ENCODE measurements at regions not wholly inside any gene's neighbourhood (a gene's known extent, or its start where the extent isn't known, plus 50 kb on each side); places are given as distances from the start of the nearest gene placed in this dataset.

DNA sequence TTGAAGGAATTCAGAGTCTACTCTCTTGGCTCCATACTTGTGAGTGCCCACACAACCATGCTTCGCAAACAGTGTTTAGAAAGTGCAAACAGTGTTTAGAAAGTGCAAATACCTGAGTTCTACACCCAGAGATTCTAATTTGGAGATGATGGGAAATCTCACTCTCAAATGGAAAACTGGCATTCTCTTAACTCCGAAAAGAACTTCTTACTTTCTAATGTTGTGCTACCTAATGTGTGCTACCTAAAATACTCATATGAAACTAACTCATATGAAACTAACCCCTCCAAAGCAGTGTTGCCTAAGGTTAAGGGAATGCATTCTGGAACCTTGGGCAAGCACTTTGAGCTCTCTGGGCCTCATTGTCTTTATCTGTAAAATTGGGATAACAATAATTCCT is 55.5 kb upstream of the ZNF366 start:
- H3K79me2 ChIP-seq (ENCODE audit: low read length) = no peaks in the 10 kb centered on the region
- no peak overlapping the region for H2AFZ ChIP-seq (ENCODE audit: low read length)
- H3K4me1 ChIP-seq (ENCODE audit: low read length) = no peaks in the 10 kb centered on the region
- H3K9ac ChIP-seq (ENCODE audit: low read length) = no peak overlapping the region
- no peak overlapping the region for H3K4me2 ChIP-seq (ENCODE audit: low read depth, low read length, poor library complexity, severe bottlenecking)
- no peaks in the 10 kb centered on the region for H3K9me3 ChIP-seq (ENCODE audit: low read length)
- no peaks in the 10 kb centered on the region for H3K36me3 ChIP-seq (ENCODE audit: insufficient read depth, low read length)
- H3K4me3 ChIP-seq (ENCODE audit: low read length) = no peak overlapping the region
- H3K9me2 ChIP-seq (replicated peaks; ENCODE audit: insufficient read depth, low read length) = no peaks in the 10 kb centered on the region
- H4K20me1 ChIP-seq (ENCODE audit: insufficient read depth, low read depth, low read length) = no peaks in the 10 kb centered on the region
- no peaks in the 10 kb centered on the region for H3K27me3 ChIP-seq (ENCODE audit: low read length)
- DNase-seq = no peak
- H3K27ac ChIP-seq (ENCODE audit: low read length) = no peak overlapping the region

DNA sequence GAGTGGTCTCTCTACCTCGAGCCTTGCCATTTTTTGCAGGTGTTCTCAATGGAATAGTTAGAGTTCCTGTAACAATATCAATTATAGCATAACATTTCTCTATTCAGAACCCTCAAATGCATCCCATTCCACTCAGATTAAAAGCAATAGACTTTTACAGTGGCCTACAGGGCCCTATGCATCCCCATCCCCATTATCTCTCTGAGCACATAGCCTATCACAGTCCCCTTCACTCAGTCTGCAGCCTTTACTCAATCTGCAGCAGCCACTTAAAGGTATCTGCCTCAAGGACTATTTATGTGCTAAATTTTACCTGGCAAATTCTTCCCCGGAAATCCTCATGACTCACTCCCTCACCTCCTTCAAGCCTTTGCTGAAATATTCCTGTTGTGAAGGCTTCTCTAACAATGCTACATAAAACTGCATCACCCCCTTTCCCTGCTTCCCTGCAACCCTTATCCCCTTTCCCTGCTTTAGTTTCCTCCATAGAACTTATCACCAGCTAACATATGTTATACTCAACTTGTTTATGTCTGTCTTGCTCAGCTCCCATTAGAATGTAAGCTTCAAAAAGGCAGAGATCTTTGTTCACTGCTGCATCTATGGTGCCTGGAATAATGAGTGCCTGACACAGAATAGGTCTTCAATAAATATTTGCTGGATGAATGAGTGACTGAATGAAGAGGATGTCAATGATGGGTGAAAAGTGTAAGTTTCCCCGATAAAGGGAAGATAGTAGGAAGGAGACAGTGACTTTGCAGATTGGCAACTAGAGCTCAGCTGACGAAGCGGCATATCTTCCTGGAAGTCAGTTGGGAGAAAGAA is 54.1 kb upstream of the ZNF366 start:
- no peaks in the 10 kb centered on the region for H3K9me2 ChIP-seq (replicated peaks; ENCODE audit: insufficient read depth, low read length)
- H3K27ac ChIP-seq (ENCODE audit: low read length) = no peak overlapping the region
- H3K36me3 ChIP-seq (ENCODE audit: insufficient read depth, low read length) = no peaks in the 10 kb centered on the region
- no peaks in the 10 kb centered on the region for H3K9me3 ChIP-seq (ENCODE audit: low read length)
- no peak overlapping the region for H3K4me3 ChIP-seq (ENCODE audit: low read length)
- H4K20me1 ChIP-seq (ENCODE audit: insufficient read depth, low read depth, low read length) = no peaks in the 10 kb centered on the region
- H3K79me2 ChIP-seq (ENCODE audit: low read length) = no peaks in the 10 kb centered on the region
- H3K4me2 ChIP-seq (ENCODE audit: low read depth, low read length, poor library complexity, severe bottlenecking) = no peak overlapping the region
- no peaks in the 10 kb centered on the region for H3K4me1 ChIP-seq (ENCODE audit: low read length)
- H3K9ac ChIP-seq (ENCODE audit: low read length) = no peak overlapping the region
- H3K27me3 ChIP-seq (ENCODE audit: low read length) = no peaks in the 10 kb centered on the region
- H2AFZ ChIP-seq (ENCODE audit: low read length) = no peak overlapping the region
- no peak for DNase-seq

DNA sequence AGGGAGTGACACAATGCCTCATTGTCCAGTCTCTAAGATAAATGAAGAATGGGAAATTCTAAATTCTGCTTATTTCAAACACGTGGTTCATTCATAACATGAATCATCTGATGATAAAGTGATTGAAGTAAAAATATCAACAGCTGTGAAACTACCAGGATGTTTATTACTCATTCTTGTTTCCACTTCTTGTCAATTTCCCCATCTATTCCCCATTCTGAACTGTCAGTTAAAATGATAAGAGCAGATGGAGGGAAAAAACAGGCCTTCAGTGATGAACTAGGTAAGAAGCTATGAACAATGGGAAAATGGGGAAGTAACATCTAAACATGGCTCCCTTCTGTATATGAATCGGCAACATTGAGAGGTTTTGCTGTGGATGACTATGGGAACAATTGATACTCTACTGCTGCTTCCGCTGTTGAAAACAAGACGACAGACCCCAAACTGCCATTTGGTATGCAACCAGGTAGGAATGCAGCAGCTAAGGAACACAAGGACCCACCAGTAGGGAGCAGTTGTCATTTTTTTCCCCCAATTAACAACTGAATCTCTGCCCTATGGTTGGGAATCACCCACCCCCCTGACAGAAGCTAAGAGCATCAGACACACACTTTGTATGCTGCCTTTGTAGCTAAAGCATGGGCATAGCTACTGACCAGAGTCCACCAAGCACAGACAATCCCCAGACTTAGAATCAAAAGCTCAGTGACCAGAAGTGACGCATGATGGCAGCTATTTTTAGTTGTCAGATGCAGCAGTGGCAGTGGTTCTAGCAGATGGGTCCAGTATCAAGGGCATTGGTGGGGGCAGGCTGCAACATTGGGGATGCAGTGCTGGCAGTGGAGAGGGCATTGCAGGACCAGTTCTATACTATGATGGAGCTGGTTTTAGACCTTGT is 52.9 kb upstream of the ZNF366 start:
- Histone ChIP-seq H4K20me1 (ENCODE audit: insufficient read depth, low read depth, low read length) (no peaks in the 10 kb centered on the region), H3K4me3 (ENCODE audit: low read length) (no peak overlapping the region), H3K79me2 (ENCODE audit: low read length) (no peaks in the 10 kb centered on the region), H3K27ac (ENCODE audit: low read length) (no peak overlapping the region), H3K4me1 (ENCODE audit: low read length) (no peaks in the 10 kb centered on the region), H3K9me3 (ENCODE audit: low read length) (no peaks in the 10 kb centered on the region), H3K9ac (ENCODE audit: low read length) (no peak overlapping the region), H3K9me2 (replicated peaks; ENCODE audit: insufficient read depth, low read length) (no peaks in the 10 kb centered on the region), H3K4me2 (ENCODE audit: low read depth, low read length, poor library complexity, severe bottlenecking) (no peak overlapping the region), H3K36me3 (ENCODE audit: insufficient read depth, low read length) (no peaks in the 10 kb centered on the region), H3K27me3 (ENCODE audit: low read length) (no peaks in the 10 kb centered on the region), H2AFZ (ENCODE audit: low read length) (no peak overlapping the region)
- DNase-seq = no peak

DNA sequence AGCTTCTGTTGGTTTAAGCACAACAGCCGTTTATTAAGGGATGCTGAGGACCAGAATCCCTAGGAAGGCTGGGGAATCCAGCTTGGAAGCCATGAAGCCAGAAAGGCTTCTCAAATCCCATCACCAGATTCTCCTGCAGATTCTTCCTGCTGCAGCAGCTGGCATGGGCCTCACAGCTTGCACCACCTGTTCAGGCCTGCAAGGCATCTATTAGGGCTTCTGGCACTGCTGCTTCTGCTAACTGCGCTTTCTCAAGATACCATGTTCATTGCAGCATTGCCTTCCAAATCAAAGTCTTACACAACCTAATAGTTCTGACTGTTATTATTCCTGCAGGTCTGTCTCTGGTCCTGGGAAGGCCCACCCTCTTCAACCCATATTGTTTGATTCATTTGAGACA is 51.2 kb upstream of the ZNF366 start:
- H3K9ac ChIP-seq (ENCODE audit: low read length) = no peak overlapping the region
- H3K27me3 ChIP-seq (ENCODE audit: low read length) = no peaks in the 10 kb centered on the region
- H3K9me3 ChIP-seq (ENCODE audit: low read length) = no peaks in the 10 kb centered on the region
- no peaks in the 10 kb centered on the region for H4K20me1 ChIP-seq (ENCODE audit: insufficient read depth, low read depth, low read length)
- no peak overlapping the region for H3K27ac ChIP-seq (ENCODE audit: low read length)
- no peaks in the 10 kb centered on the region for H3K79me2 ChIP-seq (ENCODE audit: low read length)
- H3K4me2 ChIP-seq (ENCODE audit: low read depth, low read length, poor library complexity, severe bottlenecking) = no peak overlapping the region
- no peaks in the 10 kb centered on the region for H3K9me2 ChIP-seq (replicated peaks; ENCODE audit: insufficient read depth, low read length)
- H3K4me3 ChIP-seq (ENCODE audit: low read length) = no peak overlapping the region
- H2AFZ ChIP-seq (ENCODE audit: low read length) = no peak overlapping the region
- H3K4me1 ChIP-seq (ENCODE audit: low read length) = no peaks in the 10 kb centered on the region
- DNase-seq = no peak
- H3K36me3 ChIP-seq (ENCODE audit: insufficient read depth, low read length) = no peaks in the 10 kb centered on the region

DNA sequence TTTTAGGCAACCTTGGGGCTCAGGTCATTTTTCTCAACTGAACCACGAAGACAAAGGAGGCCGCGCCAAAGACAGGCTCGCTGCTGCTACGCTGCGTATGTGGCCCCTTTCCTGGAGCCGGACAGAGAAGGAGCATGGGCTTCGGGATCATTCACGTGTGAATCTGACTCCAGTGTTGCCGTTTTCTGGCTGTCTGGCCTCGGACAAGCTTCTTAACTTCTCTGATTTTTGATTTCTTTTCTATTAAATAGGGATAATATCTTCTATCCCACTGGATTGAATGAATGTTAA is 50.8 kb upstream of the ZNF366 start:
- Histone ChIP-seq H3K9me3 (ENCODE audit: low read length) (no peaks in the 10 kb centered on the region), H3K9me2 (replicated peaks; ENCODE audit: insufficient read depth, low read length) (no peaks in the 10 kb centered on the region), H3K9ac (ENCODE audit: low read length) (no peak overlapping the region), H3K27ac (ENCODE audit: low read length) (no peak overlapping the region), H3K4me3 (ENCODE audit: low read length) (no peak overlapping the region), H4K20me1 (ENCODE audit: insufficient read depth, low read depth, low read length) (no peaks in the 10 kb centered on the region), H2AFZ (ENCODE audit: low read length) (no peak overlapping the region), H3K36me3 (ENCODE audit: insufficient read depth, low read length) (no peaks in the 10 kb centered on the region), H3K4me2 (ENCODE audit: low read depth, low read length, poor library complexity, severe bottlenecking) (no peak overlapping the region), H3K4me1 (ENCODE audit: low read length) (no peaks in the 10 kb centered on the region), H3K27me3 (ENCODE audit: low read length) (no peaks in the 10 kb centered on the region), H3K79me2 (ENCODE audit: low read length) (no peaks in the 10 kb centered on the region)
- DNase-seq = no peak

DNA sequence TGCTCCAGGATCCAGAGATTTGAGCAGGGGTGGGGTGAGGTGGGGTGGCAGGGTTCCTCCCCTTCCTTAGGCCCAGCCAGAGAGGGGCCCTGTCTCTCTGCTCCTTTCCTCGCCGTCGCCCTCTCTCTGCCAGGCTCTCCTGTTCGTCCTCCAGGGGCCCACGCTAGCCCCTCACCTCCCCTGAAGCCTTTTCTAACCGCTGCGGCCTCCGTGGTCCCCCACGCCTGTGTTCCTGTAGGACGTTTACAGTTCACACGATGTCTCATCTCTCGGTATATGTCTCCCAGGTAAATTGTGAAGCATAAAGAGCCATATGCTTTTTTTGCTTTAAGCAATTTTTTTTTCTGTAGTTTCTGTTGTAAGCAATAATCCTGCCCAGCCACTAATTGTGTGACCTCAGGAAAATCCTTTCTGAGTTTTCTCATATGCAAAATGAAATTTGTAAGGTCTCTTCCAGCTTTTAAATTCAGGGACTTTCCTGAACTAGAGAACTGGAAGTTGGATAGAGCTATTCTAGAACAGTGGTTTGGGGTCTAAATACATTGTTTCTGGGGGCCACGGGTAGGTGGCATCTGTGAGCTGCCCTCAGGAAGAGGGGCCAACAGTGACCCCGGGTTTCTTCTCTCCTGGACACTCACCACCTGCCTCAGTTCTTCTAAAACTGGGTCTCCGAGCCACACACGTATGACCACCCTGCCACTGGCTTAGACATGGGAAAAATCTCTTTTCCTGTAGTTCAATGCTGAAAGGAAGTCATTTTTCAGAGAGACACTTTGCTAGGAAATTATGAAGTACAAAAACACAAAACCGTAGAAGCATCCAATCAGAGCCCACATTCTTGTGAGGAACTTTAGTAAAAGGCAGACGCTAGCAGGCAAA is 50.2 kb upstream of the ZNF366 start:
- H3K79me2 ChIP-seq (ENCODE audit: low read length) = no peaks in the 10 kb centered on the region
- no peaks in the 10 kb centered on the region for H3K9me3 ChIP-seq (ENCODE audit: low read length)
- no peaks in the 10 kb centered on the region for H3K9me2 ChIP-seq (replicated peaks; ENCODE audit: insufficient read depth, low read length)
- H3K4me1 ChIP-seq (ENCODE audit: low read length) = no peaks in the 10 kb centered on the region
- no peak overlapping the region for H3K4me3 ChIP-seq (ENCODE audit: low read length)
- no peak overlapping the region for H3K27ac ChIP-seq (ENCODE audit: low read length)
- no peaks in the 10 kb centered on the region for H4K20me1 ChIP-seq (ENCODE audit: insufficient read depth, low read depth, low read length)
- H3K4me2 ChIP-seq (ENCODE audit: low read depth, low read length, poor library complexity, severe bottlenecking) = no peak overlapping the region
- no peak for DNase-seq
- no peaks in the 10 kb centered on the region for H3K36me3 ChIP-seq (ENCODE audit: insufficient read depth, low read length)
- H3K27me3 ChIP-seq (ENCODE audit: low read length) = no peaks in the 10 kb centered on the region
- H3K9ac ChIP-seq (ENCODE audit: low read length) = no peak overlapping the region
- no peak overlapping the region for H2AFZ ChIP-seq (ENCODE audit: low read length)

All from Karpas-422 (cell line).